ENCODE measurements at regions not wholly inside any gene's neighbourhood (a gene's known extent, or its start where the extent isn't known, plus 50 kb on each side); places are given as distances from the start of the nearest gene placed in this dataset.

DNA sequence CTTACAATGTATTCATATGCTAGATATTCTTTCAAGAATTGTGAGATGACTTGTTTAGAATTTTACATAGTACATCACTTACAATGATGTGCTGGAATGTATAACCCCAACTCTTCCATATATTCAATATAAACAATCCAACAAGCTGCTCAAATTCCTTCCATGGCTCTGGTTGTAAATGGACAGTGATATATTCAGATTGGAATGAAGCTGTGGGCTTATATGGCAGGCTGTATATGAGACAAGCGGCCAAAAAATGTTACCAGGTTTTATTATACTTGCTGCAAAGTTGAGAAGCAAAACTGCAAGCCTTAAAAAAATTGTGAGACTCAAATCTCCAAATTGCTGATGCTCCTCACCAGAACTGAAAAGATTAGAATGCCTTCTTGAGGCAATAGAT, 83.6 kb upstream of the KLF12 start:
- TF ChIP-seq, protein P1, sequence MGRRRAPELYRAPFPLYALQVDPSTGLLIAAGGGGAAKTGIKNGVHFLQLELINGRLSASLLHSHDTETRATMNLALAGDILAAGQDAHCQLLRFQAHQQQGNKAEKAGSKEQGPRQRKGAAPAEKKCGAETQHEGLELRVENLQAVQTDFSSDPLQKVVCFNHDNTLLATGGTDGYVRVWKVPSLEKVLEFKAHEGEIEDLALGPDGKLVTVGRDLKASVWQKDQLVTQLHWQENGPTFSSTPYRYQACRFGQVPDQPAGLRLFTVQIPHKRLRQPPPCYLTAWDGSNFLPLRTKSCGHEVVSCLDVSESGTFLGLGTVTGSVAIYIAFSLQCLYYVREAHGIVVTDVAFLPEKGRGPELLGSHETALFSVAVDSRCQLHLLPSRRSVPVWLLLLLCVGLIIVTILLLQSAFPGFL (CRISPR knock-in tag; IDR thresholded peaks at IDR 0.05; ENCODE audit: borderline replicate concordance), result no peak
- TF ChIP-seq, protein P2, sequence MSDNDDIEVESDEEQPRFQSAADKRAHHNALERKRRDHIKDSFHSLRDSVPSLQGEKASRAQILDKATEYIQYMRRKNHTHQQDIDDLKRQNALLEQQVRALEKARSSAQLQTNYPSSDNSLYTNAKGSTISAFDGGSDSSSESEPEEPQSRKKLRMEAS (CRISPR knock-in tag; IDR thresholded peaks at IDR 0.05), result no peak
- TF ChIP-seq KAT7 (CRISPR knock-in tag; IDR thresholded peaks at IDR 0.05; ENCODE audit: borderline replicate concordance), result no peak
- no peak for TF ChIP-seq PRRX2 (CRISPR knock-in tag; IDR thresholded peaks at IDR 0.05)
- no peak for TF ChIP-seq EMX1 (CRISPR knock-in tag; IDR thresholded peaks at IDR 0.05)
- TF ChIP-seq, protein P3, sequence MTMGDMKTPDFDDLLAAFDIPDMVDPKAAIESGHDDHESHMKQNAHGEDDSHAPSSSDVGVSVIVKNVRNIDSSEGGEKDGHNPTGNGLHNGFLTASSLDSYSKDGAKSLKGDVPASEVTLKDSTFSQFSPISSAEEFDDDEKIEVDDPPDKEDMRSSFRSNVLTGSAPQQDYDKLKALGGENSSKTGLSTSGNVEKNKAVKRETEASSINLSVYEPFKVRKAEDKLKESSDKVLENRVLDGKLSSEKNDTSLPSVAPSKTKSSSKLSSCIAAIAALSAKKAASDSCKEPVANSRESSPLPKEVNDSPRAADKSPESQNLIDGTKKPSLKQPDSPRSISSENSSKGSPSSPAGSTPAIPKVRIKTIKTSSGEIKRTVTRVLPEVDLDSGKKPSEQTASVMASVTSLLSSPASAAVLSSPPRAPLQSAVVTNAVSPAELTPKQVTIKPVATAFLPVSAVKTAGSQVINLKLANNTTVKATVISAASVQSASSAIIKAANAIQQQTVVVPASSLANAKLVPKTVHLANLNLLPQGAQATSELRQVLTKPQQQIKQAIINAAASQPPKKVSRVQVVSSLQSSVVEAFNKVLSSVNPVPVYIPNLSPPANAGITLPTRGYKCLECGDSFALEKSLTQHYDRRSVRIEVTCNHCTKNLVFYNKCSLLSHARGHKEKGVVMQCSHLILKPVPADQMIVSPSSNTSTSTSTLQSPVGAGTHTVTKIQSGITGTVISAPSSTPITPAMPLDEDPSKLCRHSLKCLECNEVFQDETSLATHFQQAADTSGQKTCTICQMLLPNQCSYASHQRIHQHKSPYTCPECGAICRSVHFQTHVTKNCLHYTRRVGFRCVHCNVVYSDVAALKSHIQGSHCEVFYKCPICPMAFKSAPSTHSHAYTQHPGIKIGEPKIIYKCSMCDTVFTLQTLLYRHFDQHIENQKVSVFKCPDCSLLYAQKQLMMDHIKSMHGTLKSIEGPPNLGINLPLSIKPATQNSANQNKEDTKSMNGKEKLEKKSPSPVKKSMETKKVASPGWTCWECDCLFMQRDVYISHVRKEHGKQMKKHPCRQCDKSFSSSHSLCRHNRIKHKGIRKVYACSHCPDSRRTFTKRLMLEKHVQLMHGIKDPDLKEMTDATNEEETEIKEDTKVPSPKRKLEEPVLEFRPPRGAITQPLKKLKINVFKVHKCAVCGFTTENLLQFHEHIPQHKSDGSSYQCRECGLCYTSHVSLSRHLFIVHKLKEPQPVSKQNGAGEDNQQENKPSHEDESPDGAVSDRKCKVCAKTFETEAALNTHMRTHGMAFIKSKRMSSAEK (CRISPR knock-in tag; IDR thresholded peaks at IDR 0.05; ENCODE audit: borderline replicate concordance), result no peak
- TF ChIP-seq, protein P4, sequence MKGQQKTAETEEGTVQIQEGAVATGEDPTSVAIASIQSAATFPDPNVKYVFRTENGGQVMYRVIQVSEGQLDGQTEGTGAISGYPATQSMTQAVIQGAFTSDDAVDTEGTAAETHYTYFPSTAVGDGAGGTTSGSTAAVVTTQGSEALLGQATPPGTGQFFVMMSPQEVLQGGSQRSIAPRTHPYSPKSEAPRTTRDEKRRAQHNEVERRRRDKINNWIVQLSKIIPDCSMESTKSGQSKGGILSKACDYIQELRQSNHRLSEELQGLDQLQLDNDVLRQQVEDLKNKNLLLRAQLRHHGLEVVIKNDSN (CRISPR knock-in tag; IDR thresholded peaks at IDR 0.05), result no peak
- TF ChIP-seq, protein P5, sequence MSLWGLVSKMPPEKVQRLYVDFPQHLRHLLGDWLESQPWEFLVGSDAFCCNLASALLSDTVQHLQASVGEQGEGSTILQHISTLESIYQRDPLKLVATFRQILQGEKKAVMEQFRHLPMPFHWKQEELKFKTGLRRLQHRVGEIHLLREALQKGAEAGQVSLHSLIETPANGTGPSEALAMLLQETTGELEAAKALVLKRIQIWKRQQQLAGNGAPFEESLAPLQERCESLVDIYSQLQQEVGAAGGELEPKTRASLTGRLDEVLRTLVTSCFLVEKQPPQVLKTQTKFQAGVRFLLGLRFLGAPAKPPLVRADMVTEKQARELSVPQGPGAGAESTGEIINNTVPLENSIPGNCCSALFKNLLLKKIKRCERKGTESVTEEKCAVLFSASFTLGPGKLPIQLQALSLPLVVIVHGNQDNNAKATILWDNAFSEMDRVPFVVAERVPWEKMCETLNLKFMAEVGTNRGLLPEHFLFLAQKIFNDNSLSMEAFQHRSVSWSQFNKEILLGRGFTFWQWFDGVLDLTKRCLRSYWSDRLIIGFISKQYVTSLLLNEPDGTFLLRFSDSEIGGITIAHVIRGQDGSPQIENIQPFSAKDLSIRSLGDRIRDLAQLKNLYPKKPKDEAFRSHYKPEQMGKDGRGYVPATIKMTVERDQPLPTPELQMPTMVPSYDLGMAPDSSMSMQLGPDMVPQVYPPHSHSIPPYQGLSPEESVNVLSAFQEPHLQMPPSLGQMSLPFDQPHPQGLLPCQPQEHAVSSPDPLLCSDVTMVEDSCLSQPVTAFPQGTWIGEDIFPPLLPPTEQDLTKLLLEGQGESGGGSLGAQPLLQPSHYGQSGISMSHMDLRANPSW (CRISPR knock-in tag; conservative IDR thresholded peaks at IDR 0.05; ENCODE audit: low read depth), result no peak
- no peak for TF ChIP-seq ELF4 (CRISPR knock-in tag; IDR thresholded peaks at IDR 0.05; ENCODE audit: low read depth)
- TF ChIP-seq ZNF121 (CRISPR knock-in tag; IDR thresholded peaks at IDR 0.05), result no peak
- TF ChIP-seq, protein P6, sequence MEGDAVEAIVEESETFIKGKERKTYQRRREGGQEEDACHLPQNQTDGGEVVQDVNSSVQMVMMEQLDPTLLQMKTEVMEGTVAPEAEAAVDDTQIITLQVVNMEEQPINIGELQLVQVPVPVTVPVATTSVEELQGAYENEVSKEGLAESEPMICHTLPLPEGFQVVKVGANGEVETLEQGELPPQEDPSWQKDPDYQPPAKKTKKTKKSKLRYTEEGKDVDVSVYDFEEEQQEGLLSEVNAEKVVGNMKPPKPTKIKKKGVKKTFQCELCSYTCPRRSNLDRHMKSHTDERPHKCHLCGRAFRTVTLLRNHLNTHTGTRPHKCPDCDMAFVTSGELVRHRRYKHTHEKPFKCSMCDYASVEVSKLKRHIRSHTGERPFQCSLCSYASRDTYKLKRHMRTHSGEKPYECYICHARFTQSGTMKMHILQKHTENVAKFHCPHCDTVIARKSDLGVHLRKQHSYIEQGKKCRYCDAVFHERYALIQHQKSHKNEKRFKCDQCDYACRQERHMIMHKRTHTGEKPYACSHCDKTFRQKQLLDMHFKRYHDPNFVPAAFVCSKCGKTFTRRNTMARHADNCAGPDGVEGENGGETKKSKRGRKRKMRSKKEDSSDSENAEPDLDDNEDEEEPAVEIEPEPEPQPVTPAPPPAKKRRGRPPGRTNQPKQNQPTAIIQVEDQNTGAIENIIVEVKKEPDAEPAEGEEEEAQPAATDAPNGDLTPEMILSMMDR (IDR thresholded peaks at IDR 0.05), result no peak
- no peak for TF ChIP-seq ZNF219 (CRISPR knock-in tag; IDR thresholded peaks at IDR 0.05; ENCODE audit: borderline replicate concordance)
- TF ChIP-seq NFYB (CRISPR knock-in tag; conservative IDR thresholded peaks at IDR 0.05; ENCODE audit: low read depth), result no peak
- TF ChIP-seq, protein P7, sequence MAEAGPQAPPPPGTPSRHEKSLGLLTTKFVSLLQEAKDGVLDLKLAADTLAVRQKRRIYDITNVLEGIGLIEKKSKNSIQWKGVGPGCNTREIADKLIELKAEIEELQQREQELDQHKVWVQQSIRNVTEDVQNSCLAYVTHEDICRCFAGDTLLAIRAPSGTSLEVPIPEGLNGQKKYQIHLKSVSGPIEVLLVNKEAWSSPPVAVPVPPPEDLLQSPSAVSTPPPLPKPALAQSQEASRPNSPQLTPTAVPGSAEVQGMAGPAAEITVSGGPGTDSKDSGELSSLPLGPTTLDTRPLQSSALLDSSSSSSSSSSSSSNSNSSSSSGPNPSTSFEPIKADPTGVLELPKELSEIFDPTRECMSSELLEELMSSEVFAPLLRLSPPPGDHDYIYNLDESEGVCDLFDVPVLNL (CRISPR knock-in tag; IDR thresholded peaks at IDR 0.05; ENCODE audit: borderline replicate concordance, low read depth), result no peak
- no peak for TF ChIP-seq NR1H2 (CRISPR knock-in tag; IDR thresholded peaks at IDR 0.05)
- no peak for TF ChIP-seq ZNF317 (CRISPR knock-in tag; IDR thresholded peaks at IDR 0.05; ENCODE audit: borderline replicate concordance, low read depth)
- no peak for TF ChIP-seq RELA (CRISPR knock-in tag; IDR thresholded peaks at IDR 0.05; ENCODE audit: borderline replicate concordance)
- TF ChIP-seq, protein P8, sequence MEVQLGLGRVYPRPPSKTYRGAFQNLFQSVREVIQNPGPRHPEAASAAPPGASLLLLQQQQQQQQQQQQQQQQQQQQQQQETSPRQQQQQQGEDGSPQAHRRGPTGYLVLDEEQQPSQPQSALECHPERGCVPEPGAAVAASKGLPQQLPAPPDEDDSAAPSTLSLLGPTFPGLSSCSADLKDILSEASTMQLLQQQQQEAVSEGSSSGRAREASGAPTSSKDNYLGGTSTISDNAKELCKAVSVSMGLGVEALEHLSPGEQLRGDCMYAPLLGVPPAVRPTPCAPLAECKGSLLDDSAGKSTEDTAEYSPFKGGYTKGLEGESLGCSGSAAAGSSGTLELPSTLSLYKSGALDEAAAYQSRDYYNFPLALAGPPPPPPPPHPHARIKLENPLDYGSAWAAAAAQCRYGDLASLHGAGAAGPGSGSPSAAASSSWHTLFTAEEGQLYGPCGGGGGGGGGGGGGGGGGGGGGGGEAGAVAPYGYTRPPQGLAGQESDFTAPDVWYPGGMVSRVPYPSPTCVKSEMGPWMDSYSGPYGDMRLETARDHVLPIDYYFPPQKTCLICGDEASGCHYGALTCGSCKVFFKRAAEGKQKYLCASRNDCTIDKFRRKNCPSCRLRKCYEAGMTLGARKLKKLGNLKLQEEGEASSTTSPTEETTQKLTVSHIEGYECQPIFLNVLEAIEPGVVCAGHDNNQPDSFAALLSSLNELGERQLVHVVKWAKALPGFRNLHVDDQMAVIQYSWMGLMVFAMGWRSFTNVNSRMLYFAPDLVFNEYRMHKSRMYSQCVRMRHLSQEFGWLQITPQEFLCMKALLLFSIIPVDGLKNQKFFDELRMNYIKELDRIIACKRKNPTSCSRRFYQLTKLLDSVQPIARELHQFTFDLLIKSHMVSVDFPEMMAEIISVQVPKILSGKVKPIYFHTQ (CRISPR knock-in tag; IDR thresholded peaks at IDR 0.05), result no peak
- H3K9me3 Mint-ChIP-seq, result no peaks in the 10 kb centered on the region
- CTCF ChIA-PET, result no interaction called here
- H3K36me3 Mint-ChIP-seq, result no peaks in the 10 kb centered on the region
- H3K4me1 Mint-ChIP-seq, result no peaks in the 10 kb centered on the region
- ATAC-seq (no peak), DNase-seq (ENCODE audit: low spot score) (no peak)
- POLR2A ChIA-PET, result no interaction called here
- H3K4me3 Mint-ChIP-seq, result no peak overlapping the region
- H3K27ac Mint-ChIP-seq, result no peak overlapping the region
- no peaks in the 10 kb centered on the region for H3K27me3 Mint-ChIP-seq (ENCODE audit: low read depth)

Data from WTC11 (cell line).